OCI-LY3 (cell line): ENCODE measurements at regions not wholly inside any gene's neighbourhood (a gene's known extent, or its start where the extent isn't known, plus 50 kb on each side); places are given as distances from the start of the nearest gene placed in this dataset.

Source experiments
- CTCF ChIP-seq: fragments of 200-600, 300-600 bp; sonication (generic); IDR thresholded peaks from 2 replicates; pipeline ENCODE4 v1.5.1; 2014; ENCODE audit warnings: antibody characterized with exemption, low read length, low read depth
- EZH2phosphoT487 ChIP-seq: fragments of 200-600 bp; shearing (Covaris generic); IDR thresholded peaks from 2 replicates; pipeline ENCODE4 v1.6.1; 2018; ENCODE audit warnings: antibody characterized with exemption, mixed run types, low read depth

GRCh38 chr5:25006734-25007133 is 362.0 kb upstream of the CDH10 start:
- TF ChIP-seq CTCF, result peak; percentile 48
- no peak for TF ChIP-seq EZH2phosphoT487
